Upper lobe of left lung (tissue), 4 donors: ENCODE measurements at regions not wholly inside any gene's neighbourhood (a gene's known extent, or its start where the extent isn't known, plus 50 kb on each side); places are given as distances from the start of the nearest gene placed in this dataset.
A peak's percentile ranks its signal among the peaks of the same experiment; 100 is the strongest.

Experiments used
- POLR2A ChIP-seq, 4 donors: fragments of 450-650 bp; IDR thresholded peaks; one replicate each; pipeline ENCODE4 v1.5.1; 2016 to 2017; ENCODE audit warnings: antibody characterized with exemption in 4 of 4, mild to moderate bottlenecking in 2 of 4
- POLR2AphosphoS5 ChIP-seq, 2 donors: sonication (generic); formaldehyde crosslinking; IDR thresholded peaks; one replicate each; pipeline ENCODE4 v1.5.1; 2017; ENCODE audit warnings: antibody characterized with exemption in 2 of 2
- TF ChIP-seq, protein P1 (sequence below), 6 experiments: fragments of 450-650 bp in 4 of 6; fragments of 200-600 bp in 2 of 6; sonication (generic) in 2 of 6; IDR thresholded peaks; one replicate each; pipeline ENCODE4 v1.5.1; 2016 to 2019; ENCODE audit warnings: antibody characterized with exemption in 6 of 6

DNA sequence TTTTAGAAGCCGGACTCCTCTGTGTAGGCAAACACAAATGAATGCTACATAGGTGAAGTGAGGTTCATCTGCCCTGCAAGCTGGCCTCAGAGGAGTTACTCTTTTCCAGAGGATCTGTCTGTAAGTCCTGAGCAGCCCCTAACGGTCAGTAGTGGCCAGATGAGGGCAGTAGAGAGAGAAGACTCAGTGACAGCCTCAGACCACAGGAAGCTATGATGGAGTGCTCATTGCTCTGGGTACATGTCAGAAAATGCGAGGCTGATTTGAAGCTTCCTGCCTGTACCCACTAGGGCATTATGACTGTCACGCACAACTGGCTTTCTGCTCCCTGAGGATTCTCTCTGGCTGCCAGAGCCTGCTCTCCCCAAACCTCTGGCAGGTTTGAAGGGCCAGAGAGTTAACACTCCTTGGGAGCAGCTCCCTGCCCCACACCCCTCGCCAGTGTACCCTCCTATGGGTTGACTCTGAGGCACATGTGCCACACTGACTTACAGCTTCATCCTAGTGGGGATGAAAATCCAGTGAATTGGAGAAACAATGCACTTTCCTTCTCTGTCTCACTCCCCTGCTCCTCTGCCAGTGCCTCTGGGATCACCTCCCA, 141.5 kb downstream of the GABRG2 start:
- TF ChIP-seq, protein P1, sequence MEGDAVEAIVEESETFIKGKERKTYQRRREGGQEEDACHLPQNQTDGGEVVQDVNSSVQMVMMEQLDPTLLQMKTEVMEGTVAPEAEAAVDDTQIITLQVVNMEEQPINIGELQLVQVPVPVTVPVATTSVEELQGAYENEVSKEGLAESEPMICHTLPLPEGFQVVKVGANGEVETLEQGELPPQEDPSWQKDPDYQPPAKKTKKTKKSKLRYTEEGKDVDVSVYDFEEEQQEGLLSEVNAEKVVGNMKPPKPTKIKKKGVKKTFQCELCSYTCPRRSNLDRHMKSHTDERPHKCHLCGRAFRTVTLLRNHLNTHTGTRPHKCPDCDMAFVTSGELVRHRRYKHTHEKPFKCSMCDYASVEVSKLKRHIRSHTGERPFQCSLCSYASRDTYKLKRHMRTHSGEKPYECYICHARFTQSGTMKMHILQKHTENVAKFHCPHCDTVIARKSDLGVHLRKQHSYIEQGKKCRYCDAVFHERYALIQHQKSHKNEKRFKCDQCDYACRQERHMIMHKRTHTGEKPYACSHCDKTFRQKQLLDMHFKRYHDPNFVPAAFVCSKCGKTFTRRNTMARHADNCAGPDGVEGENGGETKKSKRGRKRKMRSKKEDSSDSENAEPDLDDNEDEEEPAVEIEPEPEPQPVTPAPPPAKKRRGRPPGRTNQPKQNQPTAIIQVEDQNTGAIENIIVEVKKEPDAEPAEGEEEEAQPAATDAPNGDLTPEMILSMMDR (IDR thresholded peaks at IDR 0.05), result peak in 1 of 6 experiments; percentile 31
- TF ChIP-seq POLR2A (IDR thresholded peaks at IDR 0.05) (no peak), POLR2AphosphoS5 (IDR thresholded peaks at IDR 0.05) (no peak)
